ENCODE measurements at regions not wholly inside any gene's neighbourhood (a gene's known extent, or its start where the extent isn't known, plus 50 kb on each side); places are given as distances from the start of the nearest gene placed in this dataset.

- peaks cover 10% of the 10 kb centered on the region for H3K27me3 Mint-ChIP-seq
- H3K4me1 Mint-ChIP-seq = no peaks in the 10 kb centered on the region
- no peaks in the 10 kb centered on the region for H3K9me3 Mint-ChIP-seq
- H3K27ac Mint-ChIP-seq = no peak overlapping the region
- H3K36me3 Mint-ChIP-seq (ENCODE audit: low read depth) = no peaks in the 10 kb centered on the region
- no peak for ATAC-seq (ENCODE audit: low read depth)
- ChIA-PET CTCF (no interaction called here), POLR2A (no interaction called here)
- TF ChIP-seq, protein P1, sequence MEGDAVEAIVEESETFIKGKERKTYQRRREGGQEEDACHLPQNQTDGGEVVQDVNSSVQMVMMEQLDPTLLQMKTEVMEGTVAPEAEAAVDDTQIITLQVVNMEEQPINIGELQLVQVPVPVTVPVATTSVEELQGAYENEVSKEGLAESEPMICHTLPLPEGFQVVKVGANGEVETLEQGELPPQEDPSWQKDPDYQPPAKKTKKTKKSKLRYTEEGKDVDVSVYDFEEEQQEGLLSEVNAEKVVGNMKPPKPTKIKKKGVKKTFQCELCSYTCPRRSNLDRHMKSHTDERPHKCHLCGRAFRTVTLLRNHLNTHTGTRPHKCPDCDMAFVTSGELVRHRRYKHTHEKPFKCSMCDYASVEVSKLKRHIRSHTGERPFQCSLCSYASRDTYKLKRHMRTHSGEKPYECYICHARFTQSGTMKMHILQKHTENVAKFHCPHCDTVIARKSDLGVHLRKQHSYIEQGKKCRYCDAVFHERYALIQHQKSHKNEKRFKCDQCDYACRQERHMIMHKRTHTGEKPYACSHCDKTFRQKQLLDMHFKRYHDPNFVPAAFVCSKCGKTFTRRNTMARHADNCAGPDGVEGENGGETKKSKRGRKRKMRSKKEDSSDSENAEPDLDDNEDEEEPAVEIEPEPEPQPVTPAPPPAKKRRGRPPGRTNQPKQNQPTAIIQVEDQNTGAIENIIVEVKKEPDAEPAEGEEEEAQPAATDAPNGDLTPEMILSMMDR (IDR thresholded peaks at IDR 0.05) = no peak
- DNase-seq = no peak
- intact Hi-C loops (cut with micrococcal nuclease) = no loop called here
- H3K4me3 Mint-ChIP-seq = no peak overlapping the region
Measured at GRCh38 chr3:18082551-18083272, 340.3 kb upstream of the TBC1D5 start.

GRCh38 chr3:18080198-18080689 is 337.8 kb upstream of the TBC1D5 start:
- TF ChIP-seq, protein P1 (IDR thresholded peaks at IDR 0.05) = no peak
- H3K4me1 Mint-ChIP-seq = peaks cover 2% of the 10 kb centered on the region
- no peak overlapping the region for H3K4me3 Mint-ChIP-seq
- POLR2A ChIA-PET = no interaction called here
- ATAC-seq (ENCODE audit: low read depth) (no peak), DNase-seq (no peak)
- no peaks in the 10 kb centered on the region for H3K36me3 Mint-ChIP-seq (ENCODE audit: low read depth)
- peaks cover 13% of the 10 kb centered on the region for H3K27me3 Mint-ChIP-seq
- H3K27ac Mint-ChIP-seq = no peak overlapping the region
- no peaks in the 10 kb centered on the region for H3K9me3 Mint-ChIP-seq
- intact Hi-C loops (cut with micrococcal nuclease) = no loop called here
- CTCF ChIA-PET = no interaction called here

GRCh38 chr3:18079739-18080138 is 337.3 kb upstream of the TBC1D5 start:
- no peak for ATAC-seq (ENCODE audit: low read depth)
- ChIA-PET CTCF (no interaction called here), POLR2A (no interaction called here)
- peaks cover 12% of the 10 kb centered on the region for H3K27me3 Mint-ChIP-seq
- H3K36me3 Mint-ChIP-seq (ENCODE audit: low read depth) = no peaks in the 10 kb centered on the region
- no peak overlapping the region for H3K27ac Mint-ChIP-seq
- H3K4me1 Mint-ChIP-seq = peaks cover 2% of the 10 kb centered on the region
- H3K9me3 Mint-ChIP-seq = no peaks in the 10 kb centered on the region
- TF ChIP-seq, protein P1 (IDR thresholded peaks at IDR 0.05) = no peak
- intact Hi-C loops (cut with micrococcal nuclease) = no loop called here
- H3K4me3 Mint-ChIP-seq = no peak overlapping the region
- DNase-seq = no peak

- no peaks in the 10 kb centered on the region for H3K36me3 Mint-ChIP-seq (ENCODE audit: low read depth)
- ATAC-seq (ENCODE audit: low read depth) (no peak), DNase-seq (no peak)
- POLR2A ChIA-PET = no interaction called here
- H3K27ac Mint-ChIP-seq = no peak overlapping the region
- no peak overlapping the region for H3K4me3 Mint-ChIP-seq
- no peaks in the 10 kb centered on the region for H3K9me3 Mint-ChIP-seq
- CTCF ChIA-PET = no interaction called here
- intact Hi-C loops (cut with micrococcal nuclease) = no loop called here
- H3K4me1 Mint-ChIP-seq = peaks cover 2% of the 10 kb centered on the region
- H3K27me3 Mint-ChIP-seq = peaks cover 12% of the 10 kb centered on the region
- TF ChIP-seq, protein P1 (IDR thresholded peaks at IDR 0.05) = no peak
Measured at GRCh38 chr3:18079062-18079461, 336.6 kb upstream of the TBC1D5 start.

- no peaks in the 10 kb centered on the region for H3K9me3 Mint-ChIP-seq
- no peaks in the 10 kb centered on the region for H3K36me3 Mint-ChIP-seq (ENCODE audit: low read depth)
- peaks cover 2% of the 10 kb centered on the region for H3K4me1 Mint-ChIP-seq
- H3K27me3 Mint-ChIP-seq = peaks cover 8% of the 10 kb centered on the region
- TF ChIP-seq, protein P1 (IDR thresholded peaks at IDR 0.05) = no peak
- H3K4me3 Mint-ChIP-seq = no peak overlapping the region
- intact Hi-C loops (cut with micrococcal nuclease) = no loop called here
- no peak overlapping the region for H3K27ac Mint-ChIP-seq
- no peak for DNase-seq
- CTCF ChIA-PET = no interaction called here
- POLR2A ChIA-PET = interaction anchor here (0.6 kb wide), 1 partner anchor 19 kb away, joined by 3 read pairs; no protein-coding TSS in a partner anchor
- ATAC-seq (ENCODE audit: low read depth) = no peak
Measured at GRCh38 chr3:18077128-18077840, 334.9 kb upstream of the TBC1D5 start.
